Suprapubic skin (tissue), 4 donors: ENCODE measurements at regions not wholly inside any gene's neighbourhood (a gene's known extent, or its start where the extent isn't known, plus 50 kb on each side); places are given as distances from the start of the nearest gene placed in this dataset.

Experiments
- POLR2A ChIP-seq, 2 donors: fragments of 450-650 bp; IDR thresholded peaks; one replicate each; pipeline ENCODE4 v1.6.1; 2017; ENCODE audit warnings: antibody characterized with exemption in 2 of 2, mild to moderate bottlenecking in 2 of 2, moderate library complexity in 2 of 2
- POLR2AphosphoS5 ChIP-seq, 3 donors: sonication (generic); formaldehyde crosslinking; IDR thresholded peaks; one replicate each; pipeline ENCODE4 v1.6.1; 2017; ENCODE audit warnings: antibody characterized with exemption in 3 of 3
- TF ChIP-seq, protein P1 (sequence below), 2 donors: fragments of 200-600 bp in 1 of 2; fragments of 450-650 bp in 1 of 2; sonication (generic) in 1 of 2; IDR thresholded peaks; one replicate each; pipeline ENCODE4 v1.5.1; 2016 to 2019; ENCODE audit warnings: antibody characterized with exemption in 2 of 2, mild to moderate bottlenecking in 1 of 2, moderate library complexity in 1 of 2

DNA sequence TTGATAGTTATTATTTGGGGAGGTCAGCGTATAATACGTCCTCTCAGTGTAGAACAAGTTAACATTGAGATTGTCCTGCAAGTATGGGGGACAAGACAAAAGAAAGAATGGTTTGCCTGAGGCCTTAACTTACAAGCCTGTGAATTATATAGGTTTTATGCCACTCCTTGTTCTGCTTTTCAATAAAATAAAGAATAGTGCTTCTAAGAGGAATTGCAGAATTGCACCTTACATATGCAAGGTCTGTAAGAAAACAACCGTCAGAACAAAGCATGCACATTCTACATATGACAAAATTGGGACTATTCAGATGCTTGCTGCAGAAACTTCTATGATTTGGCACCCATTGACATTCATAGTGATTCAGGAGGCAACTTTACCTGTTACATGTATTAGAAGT, 785.0 kb downstream of the NR4A2 start:
- TF ChIP-seq, protein P1, sequence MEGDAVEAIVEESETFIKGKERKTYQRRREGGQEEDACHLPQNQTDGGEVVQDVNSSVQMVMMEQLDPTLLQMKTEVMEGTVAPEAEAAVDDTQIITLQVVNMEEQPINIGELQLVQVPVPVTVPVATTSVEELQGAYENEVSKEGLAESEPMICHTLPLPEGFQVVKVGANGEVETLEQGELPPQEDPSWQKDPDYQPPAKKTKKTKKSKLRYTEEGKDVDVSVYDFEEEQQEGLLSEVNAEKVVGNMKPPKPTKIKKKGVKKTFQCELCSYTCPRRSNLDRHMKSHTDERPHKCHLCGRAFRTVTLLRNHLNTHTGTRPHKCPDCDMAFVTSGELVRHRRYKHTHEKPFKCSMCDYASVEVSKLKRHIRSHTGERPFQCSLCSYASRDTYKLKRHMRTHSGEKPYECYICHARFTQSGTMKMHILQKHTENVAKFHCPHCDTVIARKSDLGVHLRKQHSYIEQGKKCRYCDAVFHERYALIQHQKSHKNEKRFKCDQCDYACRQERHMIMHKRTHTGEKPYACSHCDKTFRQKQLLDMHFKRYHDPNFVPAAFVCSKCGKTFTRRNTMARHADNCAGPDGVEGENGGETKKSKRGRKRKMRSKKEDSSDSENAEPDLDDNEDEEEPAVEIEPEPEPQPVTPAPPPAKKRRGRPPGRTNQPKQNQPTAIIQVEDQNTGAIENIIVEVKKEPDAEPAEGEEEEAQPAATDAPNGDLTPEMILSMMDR (IDR thresholded peaks at IDR 0.05), result no peak
- TF ChIP-seq POLR2A (IDR thresholded peaks at IDR 0.05) (no peak), POLR2AphosphoS5 (IDR thresholded peaks at IDR 0.05) (no peak)
